ENCODE measurements at regions not wholly inside any gene's neighbourhood (a gene's known extent, or its start where the extent isn't known, plus 50 kb on each side); places are given as distances from the start of the nearest gene placed in this dataset.
A peak's percentile ranks its signal among the peaks of the same experiment; 100 is the strongest.

GRCh38 chr7:54663603-54664234 is 95.3 kb downstream of the SEC61G start:
- H3K9ac ChIP-seq (replicated peaks in 1 of 4; ENCODE audit: extremely low read depth in 1 of 4, low read depth in 3 of 4, low read length in 3 of 4) = no peak overlapping the region; a peak in 1 of 7 replicates

More at GRCh38 chr7:54663603-54664234, 95.3 kb downstream of the SEC61G start:
- Histone ChIP-seq H3K14ac (ENCODE audit: insufficient read length) (no peak overlapping the region), H2BK120ac (replicated peaks; ENCODE audit: low read depth, low read length) (no peak overlapping the region), H3K23ac (ENCODE audit: insufficient read length) (no peak overlapping the region), H4K20me1 (replicated peaks in 1 of 2; ENCODE audit: control insufficient read depth in 1 of 2, insufficient read depth in 2 of 2, low read length in 2 of 2) (no peaks in the 10 kb centered on the region), H3K79me1 (ENCODE audit: low read depth, low read length) (no peaks in the 10 kb centered on the region), H2BK15ac (ENCODE audit: low read length) (0 out of 2 replicates have a peak overlapping the region, but pooled peaks have one; percentile 8), H3K9me3 (ENCODE audit: insufficient read depth in 2 of 2, low read depth in 1 of 2, low read length in 1 of 2) (peaks cover under 1 to 14% of the 10 kb centered on the region in 2 experiments; a peak in 2 of 4 replicates), H2BK5ac (ENCODE audit: low read depth, low read length) (no peak overlapping the region; the same call in 1 of the 2 replicates), H4K8ac (ENCODE audit: extremely low read depth, insufficient read depth, low read length) (no peak overlapping the region), H2BK20ac (ENCODE audit: low read length) (0 out of 2 replicates have a peak overlapping the region, but pooled peaks have one; percentile 22), H3K79me2 (ENCODE audit: control insufficient read depth in 1 of 2, insufficient read depth in 2 of 2, low read length in 2 of 2) (no peaks in the 10 kb centered on the region), H3K4ac (replicated peaks; ENCODE audit: insufficient read length, low read depth, low read length) (peak overlapping the region; percentile 41), H3K36me3 (ENCODE audit: control insufficient read depth in 2 of 4, insufficient read depth in 4 of 4, low read length in 3 of 4) (no peaks in the 10 kb centered on the region), H4K5ac (ENCODE audit: insufficient read length, low read depth, low read length) (no peak overlapping the region), H3K27ac (ENCODE audit: low read depth, low read length) (no peak overlapping the region), H3K4me1 (replicated peaks in 1 of 4; ENCODE audit: control insufficient read depth in 3 of 4, insufficient read depth in 4 of 4, low read length in 3 of 4) (peaks cover 2 to 15% (median 7%) of the 10 kb centered on the region in 4 experiments), H3K4me3 (ENCODE audit: extremely low read depth in 1 of 4, insufficient read depth in 2 of 4, low read depth in 3 of 4, low read length in 4 of 4) (peak overlapping the region; percentile 23 to 58 (median 50); a peak in 7 of 8 replicates), H2AFZ (ENCODE audit: low read length) (peak overlapping the region; percentile 60), H4K91ac (replicated peaks; ENCODE audit: insufficient read length, low read length) (peak overlapping the region; percentile 32), H3K56ac (replicated peaks; ENCODE audit: insufficient read length, low read depth, low read length) (no peak overlapping the region), H2AK5ac (ENCODE audit: low read depth, low read length) (no peak overlapping the region), H3K4me2 (ENCODE audit: insufficient read depth in 1 of 2, low read depth in 2 of 2, low read length in 2 of 2) (peak overlapping the region; percentile 67 to 90), H3K23me2 (ENCODE audit: low read depth, low read length) (peaks cover 9% of the 10 kb centered on the region), H3K18ac (ENCODE audit: extremely low read depth, low read length) (0 out of 2 replicates have a peak overlapping the region, but pooled peaks have one; percentile 39), H2BK12ac (ENCODE audit: low read depth, low read length) (peak overlapping the region; percentile 72; the same call in 1 of the 2 replicates), H3K27me3 (replicated peaks in 1 of 4; ENCODE audit: control insufficient read depth in 3 of 4, extremely low read depth in 1 of 4, insufficient read depth in 3 of 4, low read length in 3 of 4) (peaks cover 0 to 26% (median 18%) of the 10 kb centered on the region in 4 experiments; a peak in 6 of 7 replicates)
- DNase-seq (ENCODE audit: low read depth in 1 of 2, low spot score in 2 of 2) (peak in 1 of 2 experiments; percentile 49), FAIRE-seq (no peak)
- WGBS, 2 experiments (ENCODE audit: extremely low coverage in 1 of 2, insufficient coverage in 1 of 2, insufficient read length in 1 of 2, insufficient replicate concordance in 2 of 2, low coverage in 1 of 2, low lambda C conversion rate in 2 of 2, missing lambda C conversion rate in 1 of 2) = 40% methylated on average over 16 of the region's 16 CpGs; no CpG with 5 or more reads in 1 of the 2 experiments
- ChIA-PET CTCF (ENCODE audit: partially characterized antibody) (interaction anchor here (0.9 to 1.9 kb wide), 6 partner anchors 11 to 663 kb away, joined by 3 to 7 read pairs (median 3); no protein-coding TSS in a partner anchor), POLR2A (ENCODE audit: partially characterized antibody) (interaction anchor here (1.3 kb wide), 1 partner anchor 106 kb away, joined by 3 read pairs; no protein-coding TSS in a partner anchor)
- TF ChIP-seq HDAC6 (IDR thresholded peaks at IDR 0.05; ENCODE audit: low read depth, low read length) (no peak), EZH2 (IDR thresholded peaks at IDR 0.05; ENCODE audit: low read depth, low read length, severe bottlenecking) (peak; percentile 39)
